H1 (cell line): ENCODE measurements at regions not wholly inside any gene's neighbourhood (a gene's known extent, or its start where the extent isn't known, plus 50 kb on each side); places are given as distances from the start of the nearest gene placed in this dataset.

ENCODE experiments used
- ATF2 ChIP-seq: IDR thresholded peaks from 2 replicates; pipeline ENCODE4 v1.6.1; 2012; ENCODE audit warnings: low read length, inconsistent platforms
- RAD21 ChIP-seq, 2 experiments: IDR thresholded peaks in 1 of 2; conservative IDR thresholded peaks in 1 of 2; 2 replicates each; pipeline ENCODE4 v1.6.1; 2011; ENCODE audit warnings: low read depth in 2 of 2, low read length in 2 of 2, improper control_type of control experiment in 1 of 2, inconsistent platforms in 1 of 2, mild to moderate bottlenecking in 1 of 2, moderate library complexity in 1 of 2

- no peak for TF ChIP-seq ATF2
- no peak for TF ChIP-seq RAD21 (IDR thresholded peaks at IDR 0.05 in 1 of 2, conservative IDR thresholded peaks at IDR 0.05 in 1 of 2; ENCODE audit: low read depth in 2 of 2, low read length in 2 of 2)
Observed at GRCh38 chr13:19089315-19089714, 92.3 kb downstream of the TUBA3C start (continued).
